IgD-negative memory B cell (primary cell): ENCODE measurements at regions not wholly inside any gene's neighbourhood (a gene's known extent, or its start where the extent isn't known, plus 50 kb on each side); places are given as distances from the start of the nearest gene placed in this dataset.
"Not testable (repeated sequence)": the region's sequence is repeated elsewhere in the genome, so short reads cannot be mapped to it uniquely, and the experiment has no call there.

Source experiments
- H3K27ac Mint-ChIP-seq, 3 donors: one replicate each; pipeline ENCODE4 v1.8.0; 2020 to 2022; ENCODE audit warnings: mild to moderate bottlenecking in 3 of 3, mixed read lengths in 3 of 3, moderate library complexity in 1 of 3
- H3K27me3 Mint-ChIP-seq: one replicate; pipeline ENCODE4 v1.8.0; 2021; ENCODE audit warnings: mixed read lengths
- H3K36me3 Mint-ChIP-seq: one replicate; pipeline ENCODE4 v1.8.0; 2020; ENCODE audit warnings: mild to moderate bottlenecking, mixed read lengths
- H3K4me1 Mint-ChIP-seq, 3 donors: one replicate each; pipeline ENCODE4 v1.8.0; 2020 to 2022; ENCODE audit warnings: mixed read lengths in 3 of 3, mild to moderate bottlenecking in 1 of 3
- H3K4me3 Mint-ChIP-seq, 4 donors: one replicate each; pipeline ENCODE4 v1.8.0; 2020 to 2022; ENCODE audit warnings: mild to moderate bottlenecking in 4 of 4, mixed read lengths in 4 of 4, moderate library complexity in 3 of 4
- H3K9me3 Mint-ChIP-seq, 3 donors: one replicate each; pipeline ENCODE4 v1.8.0; 2020 to 2021; ENCODE audit warnings: mixed read lengths in 3 of 3, mild to moderate bottlenecking in 1 of 3

GRCh38 chr5:106797996-106798395, 872.7 kb downstream of the EFNA5 start:
- Mint-ChIP-seq H3K27ac (no peak overlapping the region), H3K27me3 (no peaks in the 10 kb centered on the region), H3K9me3 (peaks cover 0 to 10% (median 0%) of the 10 kb centered on the region in 3 donors), H3K36me3 (no peaks in the 10 kb centered on the region), H3K4me1 (no peaks in the 10 kb centered on the region), H3K4me3 (no peak overlapping the region)

GRCh38 chr5:106796081-106796480, 874.7 kb downstream of the EFNA5 start:
- H3K36me3 Mint-ChIP-seq: no peaks in the 10 kb centered on the region
- no peaks in the 10 kb centered on the region for H3K4me1 Mint-ChIP-seq
- H3K27ac Mint-ChIP-seq: no peak overlapping the region
- H3K27me3 Mint-ChIP-seq: no peaks in the 10 kb centered on the region
- peaks cover 0 to 10% (median 3%) of the 10 kb centered on the region in 3 donors for H3K9me3 Mint-ChIP-seq
- H3K4me3 Mint-ChIP-seq: no peak overlapping the region

- H3K9me3 Mint-ChIP-seq: peaks cover 3 to 12% (median 3%) of the 10 kb centered on the region in 3 donors
- no peak overlapping the region for H3K4me3 Mint-ChIP-seq
- H3K27me3 Mint-ChIP-seq: no peaks in the 10 kb centered on the region
- peaks cover 0 to 1% (median 0%) of the 10 kb centered on the region in 3 donors for H3K4me1 Mint-ChIP-seq
- H3K36me3 Mint-ChIP-seq: no peaks in the 10 kb centered on the region
- H3K27ac Mint-ChIP-seq: no peak overlapping the region
Measured at GRCh38 chr5:106784846-106785245, 885.9 kb downstream of the EFNA5 start.

- H3K27me3 Mint-ChIP-seq: no peaks in the 10 kb centered on the region
- H3K4me3 Mint-ChIP-seq: no peak overlapping the region
- H3K4me1 Mint-ChIP-seq: peaks cover 0 to 1% (median 0%) of the 10 kb centered on the region in 3 donors
- H3K36me3 Mint-ChIP-seq: no peaks in the 10 kb centered on the region
- no peak overlapping the region for H3K27ac Mint-ChIP-seq
- H3K9me3 Mint-ChIP-seq: peaks cover 4 to 5% (median 5%) of the 10 kb centered on the region in 3 donors
Measured at GRCh38 chr5:106780355-106780754, 890.4 kb downstream of the EFNA5 start.

GRCh38 chr5:106776515-106776914, 894.2 kb downstream of the EFNA5 start:
- not testable (repeated sequence) for H3K9me3 Mint-ChIP-seq, H3K27me3 Mint-ChIP-seq, H3K4me3 Mint-ChIP-seq, H3K27ac Mint-ChIP-seq, H3K36me3 Mint-ChIP-seq, H3K4me1 Mint-ChIP-seq

- peaks cover 0 to 3% (median 0%) of the 10 kb centered on the region in 3 donors for H3K4me1 Mint-ChIP-seq
- H3K4me3 Mint-ChIP-seq: no peak overlapping the region
- no peak overlapping the region for H3K27ac Mint-ChIP-seq
- H3K9me3 Mint-ChIP-seq: peaks cover 0 to 2% (median 0%) of the 10 kb centered on the region in 3 donors
- no peaks in the 10 kb centered on the region for H3K36me3 Mint-ChIP-seq
- no peaks in the 10 kb centered on the region for H3K27me3 Mint-ChIP-seq
Measured at GRCh38 chr5:106768392-106768791, 902.3 kb downstream of the EFNA5 start.

GRCh38 chr5:106766916-106767315, 903.8 kb downstream of the EFNA5 start:
- H3K4me1 Mint-ChIP-seq: peaks cover 0 to 3% (median 0%) of the 10 kb centered on the region in 3 donors
- H3K36me3 Mint-ChIP-seq: no peaks in the 10 kb centered on the region
- no peak overlapping the region for H3K4me3 Mint-ChIP-seq
- no peaks in the 10 kb centered on the region for H3K9me3 Mint-ChIP-seq
- no peaks in the 10 kb centered on the region for H3K27me3 Mint-ChIP-seq
- no peak overlapping the region for H3K27ac Mint-ChIP-seq

DNA sequence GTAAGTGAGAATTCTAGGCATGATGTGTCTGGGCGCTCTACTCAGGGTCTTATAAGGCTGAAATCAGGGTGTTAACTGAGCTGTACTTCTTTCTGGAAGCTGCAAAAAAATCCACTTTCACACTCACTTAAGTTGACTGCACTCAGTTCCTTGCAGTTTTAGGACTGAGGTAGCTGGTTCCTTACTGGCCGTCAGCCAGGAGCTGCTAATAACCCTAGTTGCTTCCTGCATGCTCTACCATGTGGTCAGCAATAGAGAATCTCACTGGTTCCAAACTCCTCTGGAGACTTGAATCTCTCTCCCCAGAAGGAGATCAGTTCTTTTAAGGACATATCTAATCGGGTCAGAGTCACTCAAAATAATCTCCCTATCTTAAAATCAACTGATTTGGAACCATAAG, 911.2 kb downstream of the EFNA5 start:
- Mint-ChIP-seq H3K36me3 (peaks cover 2% of the 10 kb centered on the region), H3K4me1 (no peaks in the 10 kb centered on the region), H3K9me3 (peaks cover 0 to 3% (median 0%) of the 10 kb centered on the region in 3 donors), H3K27ac (no peak overlapping the region), H3K4me3 (no peak overlapping the region), H3K27me3 (no peaks in the 10 kb centered on the region)

DNA sequence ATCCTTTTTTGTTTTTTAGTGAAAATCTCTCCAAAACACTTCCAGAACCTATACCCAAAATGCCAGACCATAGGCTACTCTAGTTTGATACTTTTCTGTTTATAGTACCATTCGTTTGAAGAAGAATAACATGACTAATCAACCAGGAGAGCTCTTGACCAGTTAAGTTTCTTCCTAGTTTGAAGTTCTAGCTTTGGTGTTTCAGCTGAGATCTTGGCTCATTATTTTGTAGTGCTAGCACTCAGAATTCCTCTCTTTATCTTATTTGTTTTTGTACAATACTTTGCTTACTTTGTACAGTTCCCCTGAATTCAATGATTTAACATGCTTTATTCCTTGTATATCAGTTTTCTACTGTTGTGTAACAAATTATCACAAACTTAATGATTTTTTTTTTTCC, 911.6 kb downstream of the EFNA5 start:
- Mint-ChIP-seq H3K36me3 (peaks cover 2% of the 10 kb centered on the region), H3K9me3 (peaks cover 0 to 3% (median 0%) of the 10 kb centered on the region in 3 donors), H3K4me1 (no peaks in the 10 kb centered on the region), H3K4me3 (no peak overlapping the region), H3K27ac (no peak overlapping the region), H3K27me3 (no peaks in the 10 kb centered on the region)

DNA sequence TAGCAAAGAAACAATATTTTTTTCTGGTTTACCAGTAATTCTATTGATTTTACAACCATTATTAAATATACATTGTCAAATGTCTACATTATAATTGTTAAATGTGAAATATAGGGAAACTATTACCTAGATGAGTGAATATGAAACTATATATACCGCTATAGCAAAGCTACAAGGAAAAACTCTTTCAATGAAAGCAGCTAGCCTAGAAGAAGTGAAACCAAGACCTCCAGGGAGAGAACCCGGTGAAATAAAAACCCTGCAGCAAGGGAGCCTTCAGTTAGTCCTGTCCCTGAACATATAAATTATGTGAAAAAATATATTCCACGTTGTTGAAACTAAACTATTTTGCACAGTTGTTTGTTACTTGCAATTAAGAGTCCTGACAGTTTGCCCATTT, 913.1 kb downstream of the EFNA5 start:
- Mint-ChIP-seq H3K9me3 (peaks cover 0 to 3% (median 0%) of the 10 kb centered on the region in 3 donors), H3K4me1 (no peaks in the 10 kb centered on the region), H3K36me3 (peaks cover 2% of the 10 kb centered on the region), H3K27me3 (no peaks in the 10 kb centered on the region), H3K4me3 (no peak overlapping the region), H3K27ac (no peak overlapping the region)

GRCh38 chr5:106755789-106756188, 914.9 kb downstream of the EFNA5 start:
- Mint-ChIP-seq H3K9me3 (peaks cover 0 to 3% (median 0%) of the 10 kb centered on the region in 3 donors), H3K4me3 (no peak overlapping the region), H3K27ac (no peak overlapping the region), H3K27me3 (no peaks in the 10 kb centered on the region), H3K36me3 (peaks cover 2% of the 10 kb centered on the region), H3K4me1 (no peaks in the 10 kb centered on the region)

- H3K9me3 Mint-ChIP-seq: peaks cover 0 to 2% (median 0%) of the 10 kb centered on the region in 3 donors
- H3K36me3 Mint-ChIP-seq: peaks cover 2% of the 10 kb centered on the region
- H3K4me1 Mint-ChIP-seq: no peaks in the 10 kb centered on the region
- no peaks in the 10 kb centered on the region for H3K27me3 Mint-ChIP-seq
- no peak overlapping the region for H3K4me3 Mint-ChIP-seq
- no peak overlapping the region for H3K27ac Mint-ChIP-seq
Measured at GRCh38 chr5:106755066-106755465, 915.7 kb downstream of the EFNA5 start.

DNA sequence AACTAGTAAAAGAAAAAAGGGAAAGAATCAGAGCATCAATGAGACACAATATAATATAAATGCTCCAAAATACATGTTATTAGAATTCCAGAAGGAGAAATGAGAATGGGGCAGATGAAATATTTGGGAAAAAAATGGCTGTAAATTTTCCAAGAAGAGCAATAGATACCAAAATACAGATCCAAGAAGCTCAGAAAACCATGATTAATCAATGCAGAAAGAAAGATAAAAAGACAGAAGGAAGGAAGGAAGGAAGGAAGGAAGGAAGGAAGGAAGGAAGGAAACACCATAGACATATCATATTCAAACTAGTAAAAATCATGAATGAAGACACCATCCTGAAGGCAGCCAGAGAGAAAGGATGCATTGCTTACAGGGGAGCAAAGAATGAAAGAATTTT, 920.9 kb downstream of the EFNA5 start:
- peaks cover 0 to 3% (median 0%) of the 10 kb centered on the region in 3 donors for H3K9me3 Mint-ChIP-seq
- no peak overlapping the region for H3K4me3 Mint-ChIP-seq
- no peaks in the 10 kb centered on the region for H3K27me3 Mint-ChIP-seq
- H3K27ac Mint-ChIP-seq: no peak overlapping the region
- H3K36me3 Mint-ChIP-seq: peaks cover 2% of the 10 kb centered on the region
- no peaks in the 10 kb centered on the region for H3K4me1 Mint-ChIP-seq

- no peaks in the 10 kb centered on the region for H3K27me3 Mint-ChIP-seq
- H3K36me3 Mint-ChIP-seq: no peaks in the 10 kb centered on the region
- no peaks in the 10 kb centered on the region for H3K4me1 Mint-ChIP-seq
- no peak overlapping the region for H3K27ac Mint-ChIP-seq
- peaks cover 0 to 13% (median 4%) of the 10 kb centered on the region in 3 donors for H3K9me3 Mint-ChIP-seq
- H3K4me3 Mint-ChIP-seq: no peak overlapping the region
Measured at GRCh38 chr5:106739127-106739526, 931.6 kb downstream of the EFNA5 start.

DNA sequence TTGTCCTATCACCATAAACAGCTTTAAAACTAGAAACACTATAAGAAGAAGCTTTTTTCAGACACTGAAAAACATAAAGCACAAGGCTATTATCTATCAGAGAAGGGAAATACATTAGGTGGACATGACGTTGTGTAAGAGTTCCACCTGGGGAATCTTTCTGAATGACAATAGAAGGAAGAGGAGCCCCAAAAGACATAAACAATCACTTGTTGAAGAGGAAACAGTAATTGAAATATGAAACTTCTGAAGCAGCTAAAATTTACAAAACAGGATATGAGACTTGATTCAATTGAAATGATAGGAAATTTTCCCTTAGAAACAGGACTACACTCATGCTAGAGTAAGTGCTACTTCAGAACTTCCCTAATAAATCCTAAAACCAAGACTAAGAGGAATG, 933.6 kb downstream of the EFNA5 start:
- H3K27me3 Mint-ChIP-seq: no peaks in the 10 kb centered on the region
- H3K27ac Mint-ChIP-seq: no peak overlapping the region
- no peak overlapping the region for H3K4me3 Mint-ChIP-seq
- no peaks in the 10 kb centered on the region for H3K4me1 Mint-ChIP-seq
- H3K9me3 Mint-ChIP-seq: peaks cover 2 to 14% (median 2%) of the 10 kb centered on the region in 3 donors
- H3K36me3 Mint-ChIP-seq: no peaks in the 10 kb centered on the region

DNA sequence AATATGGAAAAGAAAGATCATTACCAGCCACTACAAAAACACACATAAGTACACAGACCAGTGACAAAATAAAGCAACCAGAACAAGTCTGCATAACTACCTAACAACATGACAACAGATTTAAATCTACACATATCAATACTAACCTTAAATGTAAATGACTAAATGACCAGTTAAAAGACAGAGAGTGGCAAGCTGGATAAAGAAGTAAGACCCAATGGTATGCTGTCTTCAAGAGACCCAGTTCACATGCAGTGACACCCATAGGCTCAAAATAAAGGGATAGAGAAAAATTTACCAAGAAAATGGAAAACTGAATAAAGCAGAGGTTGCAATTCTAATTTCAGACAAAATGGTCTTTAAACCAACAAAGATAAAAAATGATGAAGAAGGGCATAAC, 938.1 kb downstream of the EFNA5 start:
- Mint-ChIP-seq H3K27me3 (no peaks in the 10 kb centered on the region), H3K4me3 (no peak overlapping the region), H3K9me3 (peaks cover 4 to 14% (median 12%) of the 10 kb centered on the region in 3 donors), H3K36me3 (no peaks in the 10 kb centered on the region), H3K4me1 (no peaks in the 10 kb centered on the region), H3K27ac (no peak overlapping the region)

GRCh38 chr5:106730912-106731311, 939.8 kb downstream of the EFNA5 start:
- no peaks in the 10 kb centered on the region for H3K27me3 Mint-ChIP-seq
- H3K36me3 Mint-ChIP-seq: no peaks in the 10 kb centered on the region
- H3K4me3 Mint-ChIP-seq: no peak overlapping the region
- no peak overlapping the region for H3K27ac Mint-ChIP-seq
- H3K4me1 Mint-ChIP-seq: no peaks in the 10 kb centered on the region
- H3K9me3 Mint-ChIP-seq: peaks cover 6 to 14% (median 11%) of the 10 kb centered on the region in 3 donors
